ENCODE measurements at regions not wholly inside any gene's neighbourhood (a gene's known extent, or its start where the extent isn't known, plus 50 kb on each side); places are given as distances from the start of the nearest gene placed in this dataset.

DNA sequence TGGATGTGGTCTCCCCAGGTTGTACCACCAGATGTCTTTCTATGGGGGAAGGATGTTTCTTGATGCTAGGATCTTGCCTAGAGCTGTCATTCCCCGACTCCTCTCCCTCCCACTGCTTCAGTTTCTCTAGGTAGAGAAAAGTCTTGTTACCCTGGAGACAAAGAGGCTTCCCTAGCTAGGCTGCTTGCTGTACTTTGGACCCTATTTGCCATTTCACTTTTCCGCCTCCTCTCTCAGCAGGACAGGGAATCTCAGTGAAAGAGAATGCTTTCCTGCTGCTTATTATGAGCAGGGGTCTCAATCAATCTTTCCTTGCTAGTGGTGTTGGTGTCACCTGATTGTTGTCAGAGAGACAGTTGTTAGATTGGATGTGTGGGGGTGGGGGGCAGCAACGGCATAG, 818.8 kb upstream of the GYPC start:
- Mint-ChIP-seq H3K4me1 (no peaks in the 10 kb centered on the region), H3K9me3 (no peaks in the 10 kb centered on the region), H3K27me3 (no peaks in the 10 kb centered on the region), H3K36me3 (ENCODE audit: low read depth) (no peaks in the 10 kb centered on the region), H3K4me3 (no peak overlapping the region), H3K27ac (no peak overlapping the region)
- ChIA-PET POLR2A (no interaction called here), CTCF (no interaction called here)
- DNase-seq, result no peak

DNA sequence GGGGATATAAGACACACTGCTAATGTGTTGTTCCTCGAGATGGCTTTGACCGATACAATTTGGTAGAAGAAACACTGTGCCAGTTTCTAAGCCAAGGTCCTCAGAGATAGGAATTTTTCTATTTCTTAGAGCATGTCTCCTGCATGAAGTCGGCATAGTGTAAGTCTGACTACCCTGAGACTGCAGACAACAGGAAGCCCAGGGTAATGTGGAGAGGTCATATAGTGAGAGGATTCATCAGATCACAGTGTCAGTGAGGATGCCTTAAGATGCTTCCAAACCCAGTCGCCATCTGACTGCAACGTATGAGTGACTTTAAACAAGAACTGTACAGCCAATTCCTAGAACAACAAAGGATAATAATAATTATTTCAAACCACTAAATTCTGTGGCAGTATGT, 818.3 kb upstream of the GYPC start:
- CTCF ChIA-PET, result no interaction called here
- Mint-ChIP-seq H3K27ac (no peak overlapping the region), H3K4me1 (no peaks in the 10 kb centered on the region), H3K4me3 (no peak overlapping the region), H3K27me3 (no peaks in the 10 kb centered on the region), H3K36me3 (ENCODE audit: low read depth) (no peaks in the 10 kb centered on the region), H3K9me3 (no peaks in the 10 kb centered on the region)
- no peak for DNase-seq
- POLR2A ChIA-PET, result no interaction called here

DNA sequence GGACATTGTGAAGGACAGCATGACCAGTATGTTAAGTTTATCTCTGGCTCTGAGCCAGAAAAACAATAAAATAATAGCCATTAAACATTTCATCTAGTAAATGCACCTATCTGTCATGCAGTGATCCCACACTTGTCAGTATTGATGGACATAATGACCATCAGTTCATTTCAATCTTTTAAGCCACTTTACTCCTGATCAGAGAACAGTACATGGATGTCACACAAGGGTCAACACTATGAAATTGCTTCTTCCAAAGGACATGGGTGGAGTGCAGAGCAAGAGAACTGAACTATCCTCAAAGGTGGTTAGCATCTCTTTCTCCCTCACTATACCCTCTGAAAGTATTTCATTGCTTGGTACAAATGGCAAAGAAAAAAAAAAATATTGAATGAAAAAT, 816.0 kb upstream of the GYPC start:
- H3K9me3 Mint-ChIP-seq, result no peaks in the 10 kb centered on the region
- CTCF ChIA-PET, result no interaction called here
- H3K27me3 Mint-ChIP-seq, result no peaks in the 10 kb centered on the region
- H3K4me3 Mint-ChIP-seq, result no peak overlapping the region
- no peak overlapping the region for H3K27ac Mint-ChIP-seq
- no peaks in the 10 kb centered on the region for H3K4me1 Mint-ChIP-seq
- POLR2A ChIA-PET, result no interaction called here
- DNase-seq, result no peak
- no peaks in the 10 kb centered on the region for H3K36me3 Mint-ChIP-seq (ENCODE audit: low read depth)

DNA sequence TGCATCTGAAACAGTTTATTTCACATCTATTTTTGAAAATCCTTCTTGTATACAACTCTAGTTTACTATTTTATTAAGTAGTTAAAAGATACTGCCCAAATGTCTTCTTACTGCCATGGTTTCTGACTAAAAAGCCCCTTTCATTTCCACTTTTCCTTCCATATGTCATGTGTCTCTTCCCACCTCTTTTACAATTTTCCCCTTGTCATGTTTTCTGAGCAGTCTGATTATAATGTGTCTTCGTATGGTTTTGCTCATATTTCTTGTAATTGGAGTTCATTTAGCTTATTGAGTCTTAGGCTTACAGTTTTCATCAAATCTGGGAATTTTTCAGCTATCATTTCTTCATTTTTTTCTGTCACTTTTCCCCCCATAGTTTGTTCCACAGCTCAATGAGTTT, 813.9 kb upstream of the GYPC start:
- CTCF ChIA-PET, result no interaction called here
- POLR2A ChIA-PET, result no interaction called here

DNA sequence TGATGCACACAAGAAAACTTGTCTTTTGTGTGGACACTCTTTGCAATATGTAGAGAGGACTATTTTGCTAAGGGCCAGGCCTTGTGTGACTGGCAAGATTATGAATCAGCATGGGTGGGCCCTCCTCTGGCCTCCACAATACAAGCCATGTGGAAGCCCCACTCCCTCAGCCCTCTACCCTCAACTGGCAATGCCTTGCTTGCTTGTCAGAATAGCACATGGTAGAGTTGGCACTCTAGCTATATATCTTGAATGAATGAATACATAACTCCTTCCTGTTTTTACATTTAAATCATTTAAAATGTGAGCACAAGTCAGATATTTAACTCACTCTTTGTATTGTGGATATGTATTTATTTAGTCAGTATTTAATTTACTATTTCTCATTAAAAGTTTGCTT, 805.4 kb upstream of the GYPC start:
- CTCF ChIA-PET, result no interaction called here
- Mint-ChIP-seq H3K4me1 (no peaks in the 10 kb centered on the region), H3K27ac (no peak overlapping the region), H3K27me3 (no peaks in the 10 kb centered on the region), H3K9me3 (peaks cover 2% of the 10 kb centered on the region), H3K36me3 (ENCODE audit: low read depth) (no peaks in the 10 kb centered on the region), H3K4me3 (no peak overlapping the region)
- DNase-seq, result no peak
- POLR2A ChIA-PET, result no interaction called here

More for the DNA sequence above, 813.9 kb upstream of the GYPC start:
- Mint-ChIP-seq H3K4me3 (no peak overlapping the region), H3K36me3 (ENCODE audit: low read depth) (no peaks in the 10 kb centered on the region), H3K27ac (no peak overlapping the region), H3K4me1 (no peaks in the 10 kb centered on the region), H3K9me3 (no peaks in the 10 kb centered on the region), H3K27me3 (no peaks in the 10 kb centered on the region)
- no peak for DNase-seq

DNA sequence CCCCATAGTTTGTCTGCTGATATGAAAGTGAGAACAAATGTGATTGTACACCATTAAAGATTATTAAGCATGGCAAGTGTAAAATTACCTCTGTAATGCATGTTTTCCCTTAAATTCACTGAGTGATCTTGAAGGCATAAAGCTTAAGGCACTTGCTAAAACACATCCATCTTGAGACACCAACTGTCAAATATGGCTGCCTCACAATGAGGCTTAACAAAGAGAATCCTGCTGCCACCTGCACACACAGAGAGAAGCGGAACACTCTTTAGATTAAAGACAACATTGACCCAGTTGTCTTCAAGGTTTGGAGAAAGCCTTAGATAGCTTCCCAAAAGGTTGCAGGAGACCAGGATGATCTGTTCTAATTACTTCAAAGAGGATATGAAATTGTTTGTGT, 803.6 kb upstream of the GYPC start:
- no peak overlapping the region for H3K27ac Mint-ChIP-seq
- no peaks in the 10 kb centered on the region for H3K27me3 Mint-ChIP-seq
- peaks cover 2% of the 10 kb centered on the region for H3K9me3 Mint-ChIP-seq
- POLR2A ChIA-PET, result no interaction called here
- H3K4me3 Mint-ChIP-seq, result no peak overlapping the region
- no peaks in the 10 kb centered on the region for H3K4me1 Mint-ChIP-seq
- H3K36me3 Mint-ChIP-seq (ENCODE audit: low read depth), result no peaks in the 10 kb centered on the region
- DNase-seq, result no peak
- CTCF ChIA-PET, result no interaction called here

DNA sequence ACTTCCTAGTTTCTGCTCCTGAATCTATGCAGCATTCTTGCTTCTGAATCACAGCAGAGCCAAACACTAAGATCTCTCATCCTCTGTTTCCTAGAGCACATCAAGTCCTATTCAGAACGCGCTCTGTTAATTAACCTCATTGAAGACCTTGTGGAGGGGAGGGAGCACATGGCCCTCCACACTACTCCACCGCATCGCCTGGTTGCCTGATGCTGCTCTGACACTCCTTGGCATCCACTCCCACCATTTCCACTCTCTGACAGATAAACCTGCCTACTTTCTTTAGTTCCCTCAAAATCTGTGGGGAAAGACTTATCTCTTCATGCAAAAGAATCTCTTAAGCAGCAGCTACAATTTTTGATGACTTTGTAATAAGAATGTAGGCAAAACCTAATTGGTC, 802.3 kb upstream of the GYPC start:
- Mint-ChIP-seq H3K36me3 (ENCODE audit: low read depth) (no peaks in the 10 kb centered on the region), H3K9me3 (peaks cover 2% of the 10 kb centered on the region), H3K27ac (no peak overlapping the region), H3K4me1 (no peaks in the 10 kb centered on the region), H3K27me3 (no peaks in the 10 kb centered on the region), H3K4me3 (no peak overlapping the region)
- CTCF ChIA-PET, result no interaction called here
- POLR2A ChIA-PET, result no interaction called here
- DNase-seq, result no peak

DNA sequence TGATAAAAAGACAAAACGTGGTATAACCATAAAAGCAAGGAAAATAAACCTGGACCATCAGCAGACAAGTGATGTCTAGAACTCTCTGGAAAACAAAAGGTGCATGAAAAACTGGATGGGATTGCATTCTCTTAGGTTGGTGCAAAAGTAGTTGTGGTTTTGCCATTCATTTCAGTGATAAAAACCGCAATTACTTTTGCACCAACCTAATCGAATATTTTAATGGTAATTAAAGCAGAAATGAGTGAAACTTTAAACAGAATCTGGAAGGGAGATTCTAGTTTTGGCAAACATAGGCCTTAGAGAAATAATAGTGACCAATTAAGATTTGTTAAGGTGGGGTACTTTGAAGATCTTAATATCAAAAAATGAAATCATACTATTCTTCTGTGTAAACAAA, 800.8 kb upstream of the GYPC start:
- no peaks in the 10 kb centered on the region for H3K4me1 Mint-ChIP-seq
- no peak overlapping the region for H3K4me3 Mint-ChIP-seq
- H3K27ac Mint-ChIP-seq, result no peak overlapping the region
- no peak for DNase-seq
- no peaks in the 10 kb centered on the region for H3K27me3 Mint-ChIP-seq
- ChIA-PET CTCF (no interaction called here), POLR2A (no interaction called here)
- no peaks in the 10 kb centered on the region for H3K36me3 Mint-ChIP-seq (ENCODE audit: low read depth)
- H3K9me3 Mint-ChIP-seq, result no peaks in the 10 kb centered on the region

DNA sequence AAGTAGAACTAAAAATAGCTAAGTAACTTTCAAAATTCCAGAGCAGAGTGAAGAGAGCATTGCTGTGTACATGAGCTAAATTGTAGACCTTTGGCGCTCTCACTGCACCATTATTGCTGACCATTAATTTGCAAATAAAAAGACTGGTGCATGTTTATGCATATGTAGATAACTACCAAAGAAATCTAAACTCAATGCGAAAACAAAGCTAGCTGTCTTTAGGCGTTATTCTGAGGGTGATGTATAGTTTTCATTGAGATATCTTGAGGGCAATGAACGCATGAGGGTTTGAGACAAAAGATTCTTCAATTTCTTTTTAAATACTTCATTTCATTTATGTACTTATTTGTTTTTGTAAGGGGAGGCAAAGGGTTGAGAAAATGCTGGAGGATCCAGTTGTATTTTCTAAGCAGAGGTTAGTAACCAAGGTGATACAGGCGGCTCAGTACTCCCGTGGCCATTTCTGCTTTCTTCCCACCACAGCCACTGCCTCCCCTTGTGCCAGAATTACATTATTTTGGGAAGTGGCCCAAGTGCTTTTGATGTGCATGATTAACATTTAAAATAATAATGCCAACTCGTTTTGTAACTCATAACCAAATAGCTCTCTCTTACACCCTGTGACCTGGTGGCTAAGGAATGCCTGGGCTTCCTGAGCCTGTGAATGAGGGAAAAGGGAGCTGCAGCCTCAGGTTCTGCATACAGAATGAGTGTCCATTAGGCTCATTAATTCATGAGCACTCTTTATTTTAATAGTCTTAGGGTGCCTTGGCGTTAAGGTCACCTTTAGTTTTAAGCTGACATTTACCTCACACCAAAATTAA, 797.8 kb upstream of the GYPC start:
- Mint-ChIP-seq H3K36me3 (ENCODE audit: low read depth) (no peaks in the 10 kb centered on the region), H3K9me3 (no peaks in the 10 kb centered on the region), H3K4me3 (no peak overlapping the region), H3K27ac (no peak overlapping the region), H3K4me1 (no peaks in the 10 kb centered on the region), H3K27me3 (no peaks in the 10 kb centered on the region)
- DNase-seq, result no peak
- ChIA-PET POLR2A (no interaction called here), CTCF (no interaction called here)

DNA sequence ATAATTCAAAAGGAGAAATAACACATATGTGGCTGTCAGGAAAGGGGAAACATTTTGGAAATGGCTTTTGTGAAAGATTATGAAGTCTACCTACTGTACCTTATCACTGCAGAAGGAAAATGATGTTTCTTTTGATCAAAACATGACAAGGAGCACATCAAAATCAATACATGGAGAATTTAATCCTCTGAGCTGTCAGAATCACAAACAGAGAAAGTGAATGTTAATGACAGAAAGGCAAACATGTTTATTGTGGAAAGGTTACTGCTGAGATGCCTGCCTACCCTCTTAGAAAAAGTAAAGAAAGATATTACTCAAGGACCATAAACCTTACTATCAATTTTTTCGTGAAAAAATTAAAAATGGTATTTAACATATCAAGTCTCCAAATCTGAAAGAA, 794.5 kb upstream of the GYPC start:
- Mint-ChIP-seq H3K9me3 (no peaks in the 10 kb centered on the region), H3K36me3 (ENCODE audit: low read depth) (no peaks in the 10 kb centered on the region), H3K27ac (no peak overlapping the region), H3K4me3 (no peak overlapping the region), H3K4me1 (no peaks in the 10 kb centered on the region), H3K27me3 (no peaks in the 10 kb centered on the region)
- CTCF ChIA-PET, result no interaction called here
- POLR2A ChIA-PET, result no interaction called here
- DNase-seq, result no peak

DNA sequence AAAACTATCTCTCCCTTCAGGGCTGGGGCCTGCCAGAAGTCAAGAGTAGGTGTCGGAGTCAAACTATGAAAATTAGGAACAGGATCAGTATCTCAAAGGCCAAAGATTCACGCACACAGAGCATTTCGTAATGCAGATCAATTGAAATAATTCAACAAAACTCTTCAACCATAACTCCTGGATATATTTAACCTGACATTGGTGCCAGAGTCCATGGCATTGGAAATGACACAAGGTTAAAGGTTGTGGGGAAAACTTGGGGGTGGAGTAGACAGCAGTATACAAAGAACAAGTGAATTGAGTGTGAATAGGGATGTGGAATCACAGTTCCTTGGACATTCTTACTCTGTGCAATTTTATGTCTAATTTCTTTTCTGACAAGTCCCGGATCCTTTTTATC, 788.0 kb upstream of the GYPC start:
- CTCF ChIA-PET, result no interaction called here
- POLR2A ChIA-PET, result no interaction called here
- Mint-ChIP-seq H3K9me3 (no peaks in the 10 kb centered on the region), H3K4me1 (no peaks in the 10 kb centered on the region), H3K4me3 (no peak overlapping the region), H3K27ac (no peak overlapping the region), H3K27me3 (no peaks in the 10 kb centered on the region), H3K36me3 (ENCODE audit: low read depth) (no peaks in the 10 kb centered on the region)
- DNase-seq, result no peak

DNA sequence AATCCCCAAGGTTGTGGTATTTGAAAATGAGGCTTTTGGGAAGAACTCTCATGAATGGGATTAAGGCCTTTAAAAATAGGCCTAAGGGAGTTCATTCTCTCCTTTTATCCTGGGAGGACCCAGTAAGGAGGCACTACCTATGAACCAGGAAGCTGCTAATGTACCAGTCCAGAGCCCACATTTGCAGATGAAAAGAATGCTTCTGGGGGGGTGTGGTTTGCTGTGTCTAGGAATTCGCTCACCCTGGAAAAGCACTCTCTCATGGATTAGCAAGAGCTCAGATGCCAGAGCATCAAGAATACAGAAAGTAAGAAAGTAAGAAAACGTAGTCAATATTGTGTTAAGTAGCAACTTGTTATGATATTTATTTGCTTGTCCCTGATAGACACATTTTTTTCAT, 785.7 kb upstream of the GYPC start:
- POLR2A ChIA-PET, result no interaction called here
- CTCF ChIA-PET, result no interaction called here
- H3K4me3 Mint-ChIP-seq, result no peak overlapping the region
- H3K9me3 Mint-ChIP-seq, result no peaks in the 10 kb centered on the region
- H3K27ac Mint-ChIP-seq, result no peak overlapping the region
- H3K36me3 Mint-ChIP-seq (ENCODE audit: low read depth), result no peaks in the 10 kb centered on the region
- no peaks in the 10 kb centered on the region for H3K4me1 Mint-ChIP-seq
- DNase-seq, result no peak
- no peaks in the 10 kb centered on the region for H3K27me3 Mint-ChIP-seq

DNA sequence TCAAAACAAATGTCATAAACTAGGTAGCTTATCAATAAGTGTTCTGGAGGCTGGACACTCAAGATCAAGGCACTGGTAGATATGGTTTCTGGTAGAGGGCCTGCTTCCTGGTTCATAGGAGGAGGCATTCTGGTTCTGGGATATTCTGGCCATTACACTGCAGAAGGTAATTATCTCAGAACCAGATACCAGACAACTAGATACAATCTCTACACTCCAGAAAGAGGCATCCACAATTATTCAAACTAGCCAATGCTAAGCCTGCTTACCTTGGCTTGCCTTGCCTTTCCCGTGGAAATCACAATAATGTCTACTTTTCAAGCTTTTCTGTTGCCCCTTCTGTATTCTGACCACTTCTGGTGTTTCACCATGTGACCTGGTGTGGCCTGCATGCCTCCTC, 785.2 kb upstream of the GYPC start:
- POLR2A ChIA-PET, result no interaction called here
- Mint-ChIP-seq H3K27me3 (no peaks in the 10 kb centered on the region), H3K4me1 (no peaks in the 10 kb centered on the region), H3K36me3 (ENCODE audit: low read depth) (no peaks in the 10 kb centered on the region), H3K9me3 (no peaks in the 10 kb centered on the region), H3K4me3 (no peak overlapping the region), H3K27ac (no peak overlapping the region)
- DNase-seq, result no peak
- CTCF ChIA-PET, result no interaction called here

DNA sequence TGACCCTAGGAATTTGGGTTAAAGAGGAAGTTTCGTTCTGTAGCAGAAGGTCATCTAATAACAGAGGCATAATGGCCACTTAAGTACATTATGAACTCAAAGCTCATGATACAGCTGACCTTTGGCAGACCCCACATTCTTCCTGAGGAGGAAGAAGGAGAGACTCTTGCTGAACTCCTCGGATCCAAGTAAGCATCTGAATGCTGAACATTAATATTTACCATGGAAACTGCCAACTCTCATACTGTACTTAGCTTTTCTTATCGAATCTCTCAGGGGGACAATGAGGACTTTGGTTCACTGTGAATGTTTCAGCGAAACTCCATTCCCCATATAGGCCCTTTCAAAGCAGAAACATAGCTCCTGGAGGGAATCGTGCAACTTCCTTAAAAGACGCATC, 781.4 kb upstream of the GYPC start:
- no peaks in the 10 kb centered on the region for H3K9me3 Mint-ChIP-seq
- H3K4me3 Mint-ChIP-seq, result no peak overlapping the region
- DNase-seq, result no peak
- no peaks in the 10 kb centered on the region for H3K27me3 Mint-ChIP-seq
- H3K36me3 Mint-ChIP-seq (ENCODE audit: low read depth), result no peaks in the 10 kb centered on the region
- H3K4me1 Mint-ChIP-seq, result no peaks in the 10 kb centered on the region
- ChIA-PET CTCF (no interaction called here), POLR2A (no interaction called here)
- no peak overlapping the region for H3K27ac Mint-ChIP-seq
